Fibroblast of mammary gland (primary cell): ENCODE measurements at regions not wholly inside any gene's neighbourhood (a gene's known extent, or its start where the extent isn't known, plus 50 kb on each side); places are given as distances from the start of the nearest gene placed in this dataset.
A peak's percentile ranks its signal among the peaks of the same experiment; 100 is the strongest.
"Not testable (repeated sequence)": the region's sequence is repeated elsewhere in the genome, so short reads cannot be mapped to it uniquely, and the experiment has no call there.

Experiments
- DNase-seq: peaks from one replicate; pipeline ENCODE4 v3.0.0-alpha.2; 2010; ENCODE audit warnings: low read depth
- H3K4me3 ChIP-seq: 2 replicates; pipeline ENCODE4 v1.5.1; 2011; ENCODE audit warnings: low read depth, mild to moderate bottlenecking, low read length, moderate library complexity; ENCODE audit not compliant: control insufficient read depth
- TF ChIP-seq, protein P1 (sequence below): conservative IDR thresholded peaks from 2 replicates; pipeline ENCODE4 v1.5.1; 2011; ENCODE audit warnings: low read depth, low read length, inconsistent platforms; ENCODE audit not compliant: control insufficient read depth, insufficient read depth

DNA sequence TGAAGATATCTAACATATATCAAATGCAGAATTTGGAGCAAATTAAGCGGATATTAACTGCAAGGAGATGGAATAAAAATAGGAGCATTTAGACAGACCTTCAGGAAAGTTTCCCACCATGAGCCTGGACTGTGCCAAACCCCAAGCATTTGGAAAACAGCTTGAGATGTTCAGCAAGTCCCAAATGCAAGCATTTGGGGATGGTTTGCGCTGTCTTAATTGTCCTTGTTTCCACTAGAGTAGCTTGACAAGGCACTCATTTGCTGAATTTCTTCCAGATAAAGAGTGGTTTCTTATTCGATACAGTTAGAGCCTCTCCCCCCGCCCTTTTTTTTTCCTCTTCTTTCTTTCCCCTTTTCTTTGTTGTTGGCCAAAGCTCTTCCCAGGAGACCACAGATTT lies 77.1 kb upstream of the CDC42EP3 start:
- H3K4me3 ChIP-seq: no peak overlapping the region
- TF ChIP-seq, protein P1, sequence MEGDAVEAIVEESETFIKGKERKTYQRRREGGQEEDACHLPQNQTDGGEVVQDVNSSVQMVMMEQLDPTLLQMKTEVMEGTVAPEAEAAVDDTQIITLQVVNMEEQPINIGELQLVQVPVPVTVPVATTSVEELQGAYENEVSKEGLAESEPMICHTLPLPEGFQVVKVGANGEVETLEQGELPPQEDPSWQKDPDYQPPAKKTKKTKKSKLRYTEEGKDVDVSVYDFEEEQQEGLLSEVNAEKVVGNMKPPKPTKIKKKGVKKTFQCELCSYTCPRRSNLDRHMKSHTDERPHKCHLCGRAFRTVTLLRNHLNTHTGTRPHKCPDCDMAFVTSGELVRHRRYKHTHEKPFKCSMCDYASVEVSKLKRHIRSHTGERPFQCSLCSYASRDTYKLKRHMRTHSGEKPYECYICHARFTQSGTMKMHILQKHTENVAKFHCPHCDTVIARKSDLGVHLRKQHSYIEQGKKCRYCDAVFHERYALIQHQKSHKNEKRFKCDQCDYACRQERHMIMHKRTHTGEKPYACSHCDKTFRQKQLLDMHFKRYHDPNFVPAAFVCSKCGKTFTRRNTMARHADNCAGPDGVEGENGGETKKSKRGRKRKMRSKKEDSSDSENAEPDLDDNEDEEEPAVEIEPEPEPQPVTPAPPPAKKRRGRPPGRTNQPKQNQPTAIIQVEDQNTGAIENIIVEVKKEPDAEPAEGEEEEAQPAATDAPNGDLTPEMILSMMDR: no peak
- DNase-seq: no peak

DNA sequence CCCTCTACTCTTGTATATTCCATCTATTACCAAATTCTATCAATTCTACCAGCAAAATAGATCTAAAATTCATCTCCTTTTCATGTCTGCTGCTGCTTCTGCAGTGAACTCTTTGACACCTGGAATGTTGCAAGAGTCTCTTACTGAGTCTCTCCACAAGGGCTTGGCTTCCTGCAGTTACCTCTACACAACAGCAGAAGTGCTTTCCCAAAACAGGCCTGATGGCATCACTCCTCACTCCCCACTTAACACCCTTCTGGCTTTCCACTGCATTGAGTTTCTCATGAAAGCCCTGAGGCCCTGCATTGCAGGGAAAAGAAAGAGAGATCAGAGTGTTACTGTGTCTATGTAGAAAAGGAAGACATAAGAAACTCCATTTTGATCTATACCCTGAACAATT lies 78.8 kb upstream of the CDC42EP3 start:
- DNase-seq: not testable (repeated sequence)

DNA sequence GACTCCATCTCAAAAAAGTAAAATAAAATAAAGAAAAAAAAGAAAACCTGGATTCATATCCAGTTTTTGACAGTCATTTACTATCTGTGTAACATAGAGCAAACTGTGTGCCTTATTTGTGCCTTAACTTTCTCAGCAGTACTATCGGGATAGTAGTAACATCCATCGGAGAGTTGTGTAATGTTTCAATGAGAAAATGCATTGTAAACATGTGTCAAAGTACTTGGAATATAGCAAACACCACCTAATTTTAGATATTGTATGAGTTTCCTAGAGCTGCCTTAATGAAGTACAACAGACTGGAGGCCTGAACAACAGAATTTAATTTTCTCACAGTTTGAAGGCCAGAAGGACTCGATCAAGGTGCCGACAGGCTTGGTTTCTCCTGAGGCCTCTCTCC lies 81.3 kb upstream of the CDC42EP3 start:
- TF ChIP-seq, protein P1: no peak
- DNase-seq: no peak
- no peak overlapping the region for H3K4me3 ChIP-seq

More for the DNA sequence above, 78.8 kb upstream of the CDC42EP3 start:
- H3K4me3 ChIP-seq: not testable (repeated sequence)

DNA sequence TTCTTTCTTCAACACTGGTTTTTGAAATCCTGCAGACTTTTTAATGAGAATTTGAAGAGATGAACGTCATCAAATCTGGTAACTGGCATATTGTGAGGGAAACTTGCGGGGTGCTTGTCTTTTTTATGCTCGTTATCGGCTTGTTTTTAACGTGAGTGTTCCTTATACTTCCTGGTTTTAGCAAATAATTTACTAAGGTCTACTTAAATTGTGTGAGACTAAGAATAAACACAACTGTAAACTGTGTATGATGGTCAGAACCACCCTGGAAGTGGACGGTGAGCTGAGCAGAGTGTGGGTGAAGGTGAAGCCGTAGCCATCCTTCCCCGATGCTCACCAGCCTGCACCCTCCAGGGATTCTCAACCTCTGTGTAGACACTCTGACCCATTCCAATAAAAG lies 82.3 kb upstream of the CDC42EP3 start:
- TF ChIP-seq, protein P1: no peak
- DNase-seq: no peak
- no peak overlapping the region for H3K4me3 ChIP-seq

DNA sequence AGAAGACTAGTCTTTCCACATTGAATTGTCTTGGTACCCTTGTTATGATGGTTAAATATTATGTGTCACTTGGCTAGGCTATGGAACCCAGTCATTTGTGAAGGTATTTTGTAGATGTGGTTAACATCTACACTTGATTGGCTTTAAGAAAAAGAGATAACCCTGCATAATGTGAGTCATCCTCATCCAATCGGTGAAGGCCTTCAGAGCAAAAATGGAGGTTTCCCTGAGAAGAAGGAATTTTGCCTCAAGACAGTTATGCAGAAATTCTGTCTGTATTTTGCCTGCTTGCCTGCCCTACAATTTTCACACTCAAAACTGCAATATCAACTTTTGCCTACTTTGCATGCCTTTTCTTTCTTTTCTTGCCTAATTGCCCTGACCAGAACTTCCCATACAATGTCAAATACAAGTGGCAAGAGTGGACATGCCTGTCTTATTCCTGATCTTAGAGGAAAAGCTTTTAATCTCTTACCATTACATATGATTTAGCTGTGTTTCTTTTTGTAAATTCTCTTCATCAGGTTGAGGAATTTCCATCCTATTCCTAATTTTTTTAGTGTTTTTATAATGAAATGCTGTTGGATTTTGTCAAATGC lies 84.6 kb upstream of the CDC42EP3 start:
- H3K4me3 ChIP-seq, DNase-seq: not testable (repeated sequence)

DNA sequence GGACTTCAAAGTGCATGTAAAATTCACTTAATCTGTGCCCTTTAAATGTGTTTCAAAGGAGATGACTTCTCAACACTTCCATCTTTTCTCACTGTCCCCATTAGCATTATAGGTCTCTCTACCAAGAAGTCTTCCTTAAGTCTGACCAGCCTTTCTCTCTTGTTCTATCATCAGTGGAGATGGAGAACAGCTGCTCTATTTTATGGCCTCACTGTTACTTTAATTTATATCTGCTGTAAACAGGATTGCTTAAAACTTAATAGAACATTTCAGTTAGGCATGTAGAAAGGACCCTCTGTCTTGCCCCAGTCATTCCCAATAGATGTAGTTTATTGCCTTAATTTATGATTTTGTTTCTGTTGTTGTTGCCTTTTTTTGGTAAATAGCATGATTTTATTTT lies 86.0 kb upstream of the CDC42EP3 start:
- not testable (repeated sequence) for DNase-seq, H3K4me3 ChIP-seq

DNA sequence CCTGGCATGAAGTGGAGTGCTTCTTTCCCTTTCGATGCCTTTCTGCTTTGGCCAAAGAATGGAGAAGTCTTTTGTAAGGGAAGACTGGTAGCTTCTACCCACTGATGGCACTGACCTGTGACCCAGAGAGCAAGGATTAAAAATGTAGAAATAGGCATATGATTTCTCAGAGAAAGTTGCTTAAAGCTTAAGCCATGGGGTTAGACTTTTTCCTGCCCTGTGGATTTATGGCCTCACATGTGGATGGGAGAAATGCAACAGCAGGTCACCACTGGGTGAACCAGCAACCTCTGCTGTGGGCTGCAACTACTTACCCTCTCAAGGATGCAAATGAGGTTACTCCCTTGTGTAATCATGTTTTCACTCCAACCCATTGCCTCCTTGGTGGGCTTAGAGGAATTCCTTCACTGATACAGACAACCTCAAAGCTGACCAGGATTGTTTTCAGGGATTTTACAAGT lies 86.7 kb upstream of the CDC42EP3 start:
- not testable (repeated sequence) for DNase-seq, H3K4me3 ChIP-seq

DNA sequence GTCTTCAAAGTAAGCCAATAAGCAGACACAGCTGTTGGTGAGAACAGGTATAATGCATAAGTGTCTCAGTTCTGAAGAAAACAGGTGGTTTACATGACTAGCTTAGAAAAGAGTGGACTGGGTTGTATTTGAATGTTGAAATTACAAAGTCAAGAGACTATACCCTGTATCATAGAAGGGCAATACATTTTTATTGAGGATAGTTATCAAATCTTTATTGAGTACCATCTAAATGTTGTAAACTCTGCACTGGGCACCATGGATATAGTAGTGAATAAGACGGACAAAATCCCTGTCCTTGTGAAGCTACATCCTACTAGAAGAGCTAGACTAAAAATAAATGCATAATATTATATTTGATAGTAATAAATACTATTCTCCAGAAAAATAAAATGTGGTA lies 88.5 kb upstream of the CDC42EP3 start:
- not testable (repeated sequence) for H3K4me3 ChIP-seq, DNase-seq

DNA sequence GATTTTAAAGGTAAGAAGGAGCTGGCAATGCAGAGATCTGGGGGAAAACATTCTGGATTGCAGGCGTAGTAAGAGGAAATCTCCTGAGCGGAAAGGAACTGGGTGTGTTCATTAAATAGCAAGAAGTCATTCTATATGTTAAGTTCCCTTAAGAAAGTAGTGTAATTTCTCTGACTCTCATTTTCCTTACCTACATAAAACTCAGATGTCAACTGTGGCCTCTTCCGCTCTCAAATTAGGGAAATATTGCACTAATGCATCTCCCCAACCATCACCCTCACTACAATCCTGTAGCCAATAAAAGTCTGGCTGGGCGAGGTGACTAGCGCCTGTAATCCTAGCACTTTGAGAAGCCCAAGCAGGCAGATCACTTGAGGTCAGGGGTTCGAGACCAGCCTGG lies 89.0 kb upstream of the CDC42EP3 start:
- TF ChIP-seq, protein P1: no peak
- no peak overlapping the region for H3K4me3 ChIP-seq
- no peak for DNase-seq

DNA sequence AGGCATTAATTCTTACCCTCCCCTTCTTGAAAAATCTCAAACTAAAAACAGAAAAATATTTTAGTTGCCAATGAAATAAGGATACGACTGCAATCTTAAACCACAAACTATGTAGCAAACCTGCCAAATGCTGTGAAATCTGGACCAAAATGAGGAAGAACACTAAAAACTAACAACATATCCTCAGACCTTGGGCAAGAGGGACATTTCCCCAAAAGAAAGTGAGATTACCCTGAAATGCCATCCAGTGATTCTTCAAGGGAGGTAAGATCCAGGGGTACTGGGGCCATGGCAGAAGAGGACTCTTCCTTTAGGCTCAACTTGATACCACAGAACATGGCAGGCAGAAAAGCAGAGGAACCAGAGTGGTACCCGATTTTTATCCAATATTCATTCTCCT lies 90.8 kb upstream of the CDC42EP3 start:
- DNase-seq: peak; percentile 53
- not testable (repeated sequence) for H3K4me3 ChIP-seq
